Hematopoietic multipotent progenitor cell (in vitro differentiated cells): ENCODE measurements at regions not wholly inside any gene's neighbourhood (a gene's known extent, or its start where the extent isn't known, plus 50 kb on each side); places are given as distances from the start of the nearest gene placed in this dataset.
"Not testable (repeated sequence)": the region's sequence is repeated elsewhere in the genome, so short reads cannot be mapped to it uniquely, and the experiment has no call there.

ENCODE experiments used
- DNase-seq, 3 donors: peaks; one replicate each; pipeline ENCODE4 v3.0.0-alpha.2; 2011 to 2015; ENCODE audit warnings: low read depth in 2 of 3, low spot score in 2 of 3

- no peak for DNase-seq
Observed at GRCh38 chr11:115649461-115649860, 145.2 kb upstream of the CADM1 start.

GRCh38 chr11:115645631-115646317 lies 141.6 kb upstream of the CADM1 start:
- DNase-seq, result no peak

GRCh38 chr11:115644856-115645255 lies 140.6 kb upstream of the CADM1 start:
- no peak for DNase-seq

GRCh38 chr11:115643549-115644270 lies 139.5 kb upstream of the CADM1 start:
- no peak for DNase-seq

- DNase-seq, result no peak
Observed at GRCh38 chr11:115642660-115643059, 138.4 kb upstream of the CADM1 start.

GRCh38 chr11:115637599-115638241 lies 133.5 kb upstream of the CADM1 start:
- DNase-seq, result no peak

GRCh38 chr11:115636753-115637527 lies 132.7 kb upstream of the CADM1 start:
- DNase-seq, result no peak

GRCh38 chr11:115633977-115634376 lies 129.8 kb upstream of the CADM1 start:
- not testable (repeated sequence) for DNase-seq

GRCh38 chr11:115632061-115632460 lies 127.8 kb upstream of the CADM1 start:
- no peak for DNase-seq

- DNase-seq, result no peak
Observed at GRCh38 chr11:115631609-115632008, 127.4 kb upstream of the CADM1 start.

- DNase-seq, result no peak
Observed at GRCh38 chr11:115630214-115630613, 126.0 kb upstream of the CADM1 start.

GRCh38 chr11:115629456-115630015 lies 125.3 kb upstream of the CADM1 start:
- no peak for DNase-seq

GRCh38 chr11:115627666-115628460 lies 123.6 kb upstream of the CADM1 start:
- no peak for DNase-seq

GRCh38 chr11:115627071-115627470 lies 122.9 kb upstream of the CADM1 start:
- DNase-seq, result no peak

- no peak for DNase-seq
Observed at GRCh38 chr11:115626414-115626813, 122.2 kb upstream of the CADM1 start.

- DNase-seq, result no peak
Observed at GRCh38 chr11:115625502-115625901, 121.3 kb upstream of the CADM1 start.

GRCh38 chr11:115624065-115624464 lies 119.8 kb upstream of the CADM1 start:
- DNase-seq, result no peak

GRCh38 chr11:115623021-115623451 lies 118.8 kb upstream of the CADM1 start:
- DNase-seq, result no peak

- DNase-seq, result no peak
Observed at GRCh38 chr11:115618428-115618827, 114.2 kb upstream of the CADM1 start.

- DNase-seq, result no peak
Observed at GRCh38 chr11:115617767-115618166, 113.6 kb upstream of the CADM1 start.
